Activated T-cell treated with anti-CD3 and anti-CD28 coated beads, Interleukin-2, amount 50 U/mL, for 72 hours (primary cell): ENCODE measurements at regions not wholly inside any gene's neighbourhood (a gene's known extent, or its start where the extent isn't known, plus 50 kb on each side); places are given as distances from the start of the nearest gene placed in this dataset.

ENCODE experiments used
- ATAC-seq, 2 donors: fragments of 150-1000 bp; cut with Tn5 transposase; replicated peaks in 1 of 2; 2 replicates each; pipeline ENCODE4 v1.10.0; 2021; ENCODE audit warnings: moderate library complexity in 2 of 2, mild to moderate bottlenecking in 1 of 2
- DNase-seq, 2 donors: peaks; one replicate each; pipeline ENCODE4 v3.0.0; 2021 to 2022; ENCODE audit warnings: mixed read lengths in 1 of 2
- H3K27ac Mint-ChIP-seq: one replicate; pipeline ENCODE4 v1.8.0; 2022; ENCODE audit warnings: mild to moderate bottlenecking, moderate library complexity, mixed read lengths
- H3K27me3 Mint-ChIP-seq: one replicate; pipeline ENCODE4 v1.8.0; 2022; ENCODE audit warnings: low read depth, mixed read lengths
- H3K36me3 Mint-ChIP-seq, 2 donors: one replicate each; pipeline ENCODE4 v1.8.0; 2022; ENCODE audit warnings: mixed read lengths in 2 of 2, mild to moderate bottlenecking in 1 of 2; ENCODE audit not compliant: insufficient read depth in 2 of 2
- H3K4me1 Mint-ChIP-seq: one replicate; pipeline ENCODE4 v1.8.0; 2022; ENCODE audit warnings: low read depth, mixed read lengths
- H3K4me3 Mint-ChIP-seq, 2 donors: one replicate each; pipeline ENCODE4 v1.8.0; 2022; ENCODE audit warnings: mild to moderate bottlenecking in 2 of 2, mixed read lengths in 2 of 2, moderate library complexity in 2 of 2
- H3K9me3 Mint-ChIP-seq, 2 donors: one replicate each; pipeline ENCODE4 v1.8.0; 2022; ENCODE audit warnings: mixed read lengths in 2 of 2

- ATAC-seq (no peak), DNase-seq (no peak)
- H3K4me3 Mint-ChIP-seq, result no peak overlapping the region
- no peaks in the 10 kb centered on the region for H3K36me3 Mint-ChIP-seq
- H3K9me3 Mint-ChIP-seq, result no peaks in the 10 kb centered on the region
- H3K27ac Mint-ChIP-seq, result no peak overlapping the region
- no peaks in the 10 kb centered on the region for H3K4me1 Mint-ChIP-seq
- H3K27me3 Mint-ChIP-seq, result no peaks in the 10 kb centered on the region
Observed at GRCh38 chr9:134509817-134510216, 131.8 kb upstream of the COL5A1 start.

- Mint-ChIP-seq H3K9me3 (no peaks in the 10 kb centered on the region), H3K27ac (no peak overlapping the region), H3K4me3 (no peak overlapping the region), H3K4me1 (no peaks in the 10 kb centered on the region), H3K27me3 (no peaks in the 10 kb centered on the region), H3K36me3 (no peaks in the 10 kb centered on the region)
- no peak for ATAC-seq
- DNase-seq, result no peak
Observed at GRCh38 chr9:134514503-134514902, 127.1 kb upstream of the COL5A1 start.

GRCh38 chr9:134515026-134515821 lies 126.4 kb upstream of the COL5A1 start:
- H3K36me3 Mint-ChIP-seq, result no peaks in the 10 kb centered on the region
- no peaks in the 10 kb centered on the region for H3K27me3 Mint-ChIP-seq
- ATAC-seq (no peak), DNase-seq (no peak)
- H3K27ac Mint-ChIP-seq, result no peak overlapping the region
- H3K4me1 Mint-ChIP-seq, result no peaks in the 10 kb centered on the region
- H3K4me3 Mint-ChIP-seq, result no peak overlapping the region
- no peaks in the 10 kb centered on the region for H3K9me3 Mint-ChIP-seq

- Mint-ChIP-seq H3K36me3 (no peaks in the 10 kb centered on the region), H3K27me3 (no peaks in the 10 kb centered on the region), H3K27ac (no peak overlapping the region), H3K4me3 (no peak overlapping the region), H3K9me3 (no peaks in the 10 kb centered on the region), H3K4me1 (no peaks in the 10 kb centered on the region)
- DNase-seq (no peak), ATAC-seq (no peak)
Observed at GRCh38 chr9:134516464-134516863, 125.1 kb upstream of the COL5A1 start.

GRCh38 chr9:134517069-134517680 lies 124.4 kb upstream of the COL5A1 start:
- Mint-ChIP-seq H3K4me1 (no peaks in the 10 kb centered on the region), H3K36me3 (no peaks in the 10 kb centered on the region), H3K27me3 (no peaks in the 10 kb centered on the region), H3K27ac (no peak overlapping the region), H3K4me3 (no peak overlapping the region), H3K9me3 (no peaks in the 10 kb centered on the region)
- ATAC-seq (no peak), DNase-seq (no peak)

- DNase-seq (no peak), ATAC-seq (no peak)
- Mint-ChIP-seq H3K4me1 (no peaks in the 10 kb centered on the region), H3K36me3 (no peaks in the 10 kb centered on the region), H3K27me3 (no peaks in the 10 kb centered on the region), H3K4me3 (no peak overlapping the region), H3K27ac (no peak overlapping the region), H3K9me3 (no peaks in the 10 kb centered on the region)
Observed at GRCh38 chr9:134518004-134518606, 123.5 kb upstream of the COL5A1 start.

- no peak overlapping the region for H3K27ac Mint-ChIP-seq
- DNase-seq (no peak), ATAC-seq (no peak)
- H3K4me3 Mint-ChIP-seq, result no peak overlapping the region
- no peaks in the 10 kb centered on the region for H3K9me3 Mint-ChIP-seq
- H3K4me1 Mint-ChIP-seq, result no peaks in the 10 kb centered on the region
- H3K36me3 Mint-ChIP-seq, result no peaks in the 10 kb centered on the region
- H3K27me3 Mint-ChIP-seq, result no peaks in the 10 kb centered on the region
Observed at GRCh38 chr9:134519375-134520070, 122.1 kb upstream of the COL5A1 start.

GRCh38 chr9:134521817-134522501 lies 119.6 kb upstream of the COL5A1 start:
- no peak for DNase-seq
- Mint-ChIP-seq H3K4me1 (no peaks in the 10 kb centered on the region), H3K27ac (no peak overlapping the region), H3K4me3 (no peak overlapping the region), H3K9me3 (no peaks in the 10 kb centered on the region), H3K27me3 (no peaks in the 10 kb centered on the region), H3K36me3 (no peaks in the 10 kb centered on the region)
- no peak for ATAC-seq

GRCh38 chr9:134522502-134522848 lies 119.1 kb upstream of the COL5A1 start:
- H3K27ac Mint-ChIP-seq, result no peak overlapping the region

GRCh38 chr9:134522976-134523375 lies 118.6 kb upstream of the COL5A1 start:
- no peak for ATAC-seq
- Mint-ChIP-seq H3K27me3 (no peaks in the 10 kb centered on the region), H3K9me3 (no peaks in the 10 kb centered on the region), H3K36me3 (no peaks in the 10 kb centered on the region), H3K27ac (no peak overlapping the region), H3K4me3 (no peak overlapping the region), H3K4me1 (no peaks in the 10 kb centered on the region)
- DNase-seq, result no peak

More at GRCh38 chr9:134522502-134522848, 119.1 kb upstream of the COL5A1 start:
- ATAC-seq, result no peak
- Mint-ChIP-seq H3K9me3 (no peaks in the 10 kb centered on the region), H3K27me3 (no peaks in the 10 kb centered on the region), H3K36me3 (no peaks in the 10 kb centered on the region), H3K4me3 (no peak overlapping the region), H3K4me1 (no peaks in the 10 kb centered on the region)
- no peak for DNase-seq

- ATAC-seq (no peak), DNase-seq (no peak)
- Mint-ChIP-seq H3K4me3 (no peak overlapping the region), H3K9me3 (no peaks in the 10 kb centered on the region), H3K27ac (no peak overlapping the region), H3K27me3 (peaks cover 12% of the 10 kb centered on the region), H3K36me3 (no peaks in the 10 kb centered on the region), H3K4me1 (no peaks in the 10 kb centered on the region)
Observed at GRCh38 chr9:134525070-134525815, 116.4 kb upstream of the COL5A1 start.

- DNase-seq (no peak), ATAC-seq (no peak)
- H3K4me3 Mint-ChIP-seq, result no peak overlapping the region
- no peaks in the 10 kb centered on the region for H3K36me3 Mint-ChIP-seq
- H3K27ac Mint-ChIP-seq, result no peak overlapping the region
- H3K27me3 Mint-ChIP-seq, result peaks cover 12% of the 10 kb centered on the region
- H3K4me1 Mint-ChIP-seq, result no peaks in the 10 kb centered on the region
- peaks cover 2 to 7% of the 10 kb centered on the region in 2 donors for H3K9me3 Mint-ChIP-seq
Observed at GRCh38 chr9:134525841-134526583, 115.6 kb upstream of the COL5A1 start.
